GM10266 (cell line): ENCODE measurements at regions not wholly inside any gene's neighbourhood (a gene's known extent, or its start where the extent isn't known, plus 50 kb on each side); places are given as distances from the start of the nearest gene placed in this dataset.

Experiments
- DNase-seq: peaks from one replicate; pipeline ENCODE4 v3.0.0; 2012; ENCODE audit errors: extremely low spot score
- TF ChIP-seq, protein P1 (sequence below): IDR thresholded peaks from 2 replicates; pipeline ENCODE4 v1.5.1; 2012; ENCODE audit warnings: mild to moderate bottlenecking, low read depth; ENCODE audit not compliant: control insufficient read depth, insufficient read depth; ENCODE audit errors: missing control alignments

DNA sequence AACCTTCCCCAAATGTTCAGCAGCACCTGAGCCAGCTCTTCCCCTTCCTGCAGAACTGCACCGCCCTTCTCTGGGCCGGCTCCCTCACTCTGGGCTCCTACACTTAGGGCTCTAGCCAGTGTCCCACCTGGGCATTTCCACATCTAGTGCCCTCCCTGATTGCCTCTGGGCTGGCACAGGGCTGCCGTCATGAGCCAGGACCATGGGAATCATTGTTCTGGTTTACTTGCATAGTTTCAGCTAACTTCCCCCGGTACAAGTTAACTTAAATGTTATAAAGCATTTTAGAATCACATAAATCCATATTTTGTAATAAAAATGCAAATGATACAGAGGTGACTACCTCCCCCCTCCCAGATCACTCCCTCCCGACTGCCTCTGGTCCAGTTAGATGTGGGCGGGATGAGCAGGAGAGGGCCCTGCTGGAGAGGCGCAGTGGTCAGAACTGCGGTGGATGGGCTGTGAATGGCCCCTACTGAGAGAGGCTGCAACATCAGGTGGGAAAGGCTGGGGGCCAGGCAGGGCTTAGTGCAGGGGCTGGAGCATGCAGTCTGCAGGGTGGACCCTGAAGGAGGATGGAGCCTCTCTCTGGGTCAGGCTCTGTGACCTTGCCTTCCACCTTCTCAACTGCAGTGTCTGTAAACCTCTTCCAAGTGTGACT, 371.4 kb upstream of the C1orf174 start:
- DNase-seq = no peak
- TF ChIP-seq, protein P1, sequence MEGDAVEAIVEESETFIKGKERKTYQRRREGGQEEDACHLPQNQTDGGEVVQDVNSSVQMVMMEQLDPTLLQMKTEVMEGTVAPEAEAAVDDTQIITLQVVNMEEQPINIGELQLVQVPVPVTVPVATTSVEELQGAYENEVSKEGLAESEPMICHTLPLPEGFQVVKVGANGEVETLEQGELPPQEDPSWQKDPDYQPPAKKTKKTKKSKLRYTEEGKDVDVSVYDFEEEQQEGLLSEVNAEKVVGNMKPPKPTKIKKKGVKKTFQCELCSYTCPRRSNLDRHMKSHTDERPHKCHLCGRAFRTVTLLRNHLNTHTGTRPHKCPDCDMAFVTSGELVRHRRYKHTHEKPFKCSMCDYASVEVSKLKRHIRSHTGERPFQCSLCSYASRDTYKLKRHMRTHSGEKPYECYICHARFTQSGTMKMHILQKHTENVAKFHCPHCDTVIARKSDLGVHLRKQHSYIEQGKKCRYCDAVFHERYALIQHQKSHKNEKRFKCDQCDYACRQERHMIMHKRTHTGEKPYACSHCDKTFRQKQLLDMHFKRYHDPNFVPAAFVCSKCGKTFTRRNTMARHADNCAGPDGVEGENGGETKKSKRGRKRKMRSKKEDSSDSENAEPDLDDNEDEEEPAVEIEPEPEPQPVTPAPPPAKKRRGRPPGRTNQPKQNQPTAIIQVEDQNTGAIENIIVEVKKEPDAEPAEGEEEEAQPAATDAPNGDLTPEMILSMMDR = no peak

DNA sequence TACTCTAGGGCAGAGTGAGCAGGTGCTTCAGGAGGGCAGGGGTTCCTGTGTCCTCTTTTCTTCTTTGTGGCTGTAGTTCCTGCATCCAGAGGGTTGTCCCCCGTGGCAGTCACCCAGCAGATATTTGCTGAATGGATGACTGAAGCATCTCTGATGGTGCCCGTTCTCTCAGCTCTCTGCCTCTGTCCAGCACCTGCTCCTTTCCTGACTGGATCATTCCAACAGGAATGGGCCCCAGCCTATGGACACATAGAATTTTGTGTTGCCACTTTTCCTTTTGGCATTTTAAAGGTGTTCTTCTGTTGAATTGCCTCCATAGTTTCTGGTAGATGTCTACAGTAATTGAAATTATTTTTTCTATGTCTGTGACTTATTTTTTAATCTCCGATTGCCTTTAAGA, 372.5 kb upstream of the C1orf174 start:
- DNase-seq = no peak
- TF ChIP-seq, protein P1 = no peak

DNA sequence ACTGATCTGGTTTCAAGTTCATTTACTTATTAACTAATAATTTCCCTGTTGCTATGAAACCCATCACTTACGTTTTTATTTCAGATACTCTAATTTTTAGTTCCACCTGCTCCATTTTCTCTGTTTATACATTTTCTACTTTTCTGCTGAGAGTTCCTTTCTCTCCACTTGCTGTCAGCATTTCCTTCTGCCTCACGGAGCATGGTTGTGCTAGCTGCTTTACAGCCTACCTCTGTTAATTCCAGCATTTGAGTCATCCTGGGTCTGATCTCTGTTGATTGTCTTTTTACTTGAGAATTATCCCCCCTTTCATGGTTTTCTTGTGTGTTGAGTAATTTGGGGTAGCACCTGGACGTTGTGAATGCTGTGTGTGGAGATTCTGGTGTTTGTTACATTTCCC, 373.2 kb upstream of the C1orf174 start:
- TF ChIP-seq, protein P1 = no peak
- DNase-seq = no peak

DNA sequence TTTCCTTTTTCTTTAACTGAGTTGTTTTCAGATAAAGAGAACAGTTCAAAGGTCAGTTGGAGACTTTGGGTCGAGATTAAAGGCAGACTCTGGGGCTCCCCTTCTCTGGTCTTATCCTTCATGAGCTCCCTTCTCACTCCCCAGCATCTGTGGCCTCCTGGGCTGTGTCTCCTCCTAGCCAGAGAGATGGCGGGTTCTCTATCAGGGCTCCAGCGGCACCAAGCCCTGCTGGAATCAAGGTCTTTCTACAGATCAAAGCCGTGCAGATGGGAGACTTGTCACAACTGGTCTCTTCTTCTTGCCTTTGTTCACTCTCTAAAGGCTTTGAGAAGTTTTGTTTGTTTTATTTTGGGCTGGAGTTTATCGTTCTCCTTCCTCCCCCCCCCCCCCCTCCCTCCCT, 373.7 kb upstream of the C1orf174 start:
- no peak for DNase-seq
- TF ChIP-seq, protein P1 = no peak

DNA sequence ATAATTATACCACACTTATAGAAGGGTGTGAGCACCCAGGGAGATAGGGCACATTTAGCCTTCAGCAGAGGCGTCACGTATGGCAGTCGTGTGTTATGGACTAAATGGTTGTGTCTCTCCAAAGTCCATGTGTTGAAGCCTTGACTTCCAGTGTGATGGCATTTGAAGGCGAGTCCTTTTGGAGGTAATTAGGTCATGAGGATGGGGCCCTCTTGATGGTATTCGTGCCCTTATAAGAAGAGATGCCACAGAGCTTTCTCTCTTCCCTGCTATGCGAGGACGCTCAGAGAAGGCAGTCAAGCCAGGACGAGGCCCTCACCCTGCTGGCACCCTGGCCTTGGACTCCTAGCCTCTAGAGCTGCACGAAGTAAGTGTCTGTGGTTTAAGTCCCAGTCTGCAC, 375.0 kb upstream of the C1orf174 start:
- TF ChIP-seq, protein P1 = no peak
- DNase-seq = no peak

DNA sequence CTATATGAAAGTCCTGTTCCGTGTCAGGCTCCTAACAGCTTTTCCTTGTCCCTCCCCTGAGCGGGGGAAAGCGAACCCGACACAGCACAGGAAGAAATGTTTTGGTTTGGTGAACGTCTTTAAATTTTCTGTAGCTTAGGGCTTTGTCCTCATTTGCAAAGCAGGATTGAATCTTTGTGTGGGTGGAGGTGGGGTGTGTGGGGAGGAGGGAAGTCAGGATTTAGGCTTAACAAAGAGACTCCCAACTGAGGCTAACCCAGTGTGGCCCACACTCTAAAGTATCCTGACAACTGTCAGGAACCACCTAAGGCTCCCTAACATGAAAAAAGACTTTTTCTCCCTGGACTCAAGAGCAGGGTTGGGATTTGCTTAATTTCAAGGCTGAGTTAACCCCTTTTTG, 376.2 kb upstream of the C1orf174 start:
- no peak for DNase-seq
- TF ChIP-seq, protein P1 = no peak

DNA sequence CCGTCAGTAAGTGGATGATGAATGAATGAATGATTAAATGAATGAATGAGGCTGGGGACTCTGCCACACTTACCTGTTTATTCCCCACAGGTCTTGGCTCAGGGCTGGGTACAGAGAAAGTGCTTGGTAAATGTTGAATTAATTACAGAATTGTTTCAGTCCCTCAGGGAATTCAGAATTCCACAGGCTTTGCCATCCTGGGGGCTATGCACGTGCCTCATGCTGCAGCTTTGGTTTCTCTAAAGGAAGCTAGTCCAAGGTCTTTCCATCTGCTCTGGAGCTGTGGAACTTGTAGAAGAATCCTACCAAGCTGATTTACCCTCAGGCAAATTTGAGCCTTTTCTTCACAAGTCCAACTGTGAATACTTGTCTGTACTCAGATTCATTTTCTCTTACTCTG, 376.8 kb upstream of the AJAP1 start:
- TF ChIP-seq, protein P1 = no peak
- DNase-seq = no peak
